AG09319 (cell line): ENCODE measurements at regions not wholly inside any gene's neighbourhood (a gene's known extent, or its start where the extent isn't known, plus 50 kb on each side); places are given as distances from the start of the nearest gene placed in this dataset.

ENCODE experiments used
- DNase-seq: peaks from one replicate; pipeline ENCODE4 v3.0.0-alpha.2; 2010; ENCODE audit warnings: low read depth; ENCODE audit errors: extremely low read depth
- TF ChIP-seq, protein P1 (sequence below): IDR thresholded peaks from 2 replicates; pipeline ENCODE4 v1.5.1; 2011; ENCODE audit warnings: low read depth, mild to moderate bottlenecking, inconsistent platforms, low read length, moderate library complexity

GRCh38 chr11:15758857-15759465 lies 597.4 kb downstream of the SOX6 start:
- no peak for DNase-seq
- TF ChIP-seq, protein P1, sequence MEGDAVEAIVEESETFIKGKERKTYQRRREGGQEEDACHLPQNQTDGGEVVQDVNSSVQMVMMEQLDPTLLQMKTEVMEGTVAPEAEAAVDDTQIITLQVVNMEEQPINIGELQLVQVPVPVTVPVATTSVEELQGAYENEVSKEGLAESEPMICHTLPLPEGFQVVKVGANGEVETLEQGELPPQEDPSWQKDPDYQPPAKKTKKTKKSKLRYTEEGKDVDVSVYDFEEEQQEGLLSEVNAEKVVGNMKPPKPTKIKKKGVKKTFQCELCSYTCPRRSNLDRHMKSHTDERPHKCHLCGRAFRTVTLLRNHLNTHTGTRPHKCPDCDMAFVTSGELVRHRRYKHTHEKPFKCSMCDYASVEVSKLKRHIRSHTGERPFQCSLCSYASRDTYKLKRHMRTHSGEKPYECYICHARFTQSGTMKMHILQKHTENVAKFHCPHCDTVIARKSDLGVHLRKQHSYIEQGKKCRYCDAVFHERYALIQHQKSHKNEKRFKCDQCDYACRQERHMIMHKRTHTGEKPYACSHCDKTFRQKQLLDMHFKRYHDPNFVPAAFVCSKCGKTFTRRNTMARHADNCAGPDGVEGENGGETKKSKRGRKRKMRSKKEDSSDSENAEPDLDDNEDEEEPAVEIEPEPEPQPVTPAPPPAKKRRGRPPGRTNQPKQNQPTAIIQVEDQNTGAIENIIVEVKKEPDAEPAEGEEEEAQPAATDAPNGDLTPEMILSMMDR: no peak

DNA sequence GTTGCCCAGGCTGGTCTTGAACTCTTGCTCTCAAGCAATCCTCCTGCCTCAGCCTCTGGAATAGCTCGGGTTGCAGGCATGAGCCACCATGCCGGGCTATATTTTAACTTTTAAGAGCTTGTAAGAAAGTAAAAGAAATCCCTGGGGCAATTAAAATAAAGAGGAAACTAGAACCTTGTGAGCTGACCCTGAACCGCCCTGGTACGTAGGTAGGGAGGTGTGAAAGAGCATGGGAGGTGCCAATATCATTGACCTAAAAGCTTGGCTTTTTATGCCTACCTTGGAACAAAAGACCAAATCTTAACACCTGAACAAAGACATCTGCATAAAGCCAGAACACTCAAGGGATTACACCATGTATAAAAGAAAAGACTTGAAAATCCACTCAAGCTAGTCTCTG lies 595.1 kb downstream of the SOX6 start:
- TF ChIP-seq, protein P1: no peak
- DNase-seq: no peak

- TF ChIP-seq, protein P1: no peak
- no peak for DNase-seq
Observed at GRCh38 chr11:15764326-15764725, 592.0 kb downstream of the SOX6 start.

- TF ChIP-seq, protein P1: no peak
- no peak for DNase-seq
Observed at GRCh38 chr11:15764948-15765347, 591.4 kb downstream of the SOX6 start.

DNA sequence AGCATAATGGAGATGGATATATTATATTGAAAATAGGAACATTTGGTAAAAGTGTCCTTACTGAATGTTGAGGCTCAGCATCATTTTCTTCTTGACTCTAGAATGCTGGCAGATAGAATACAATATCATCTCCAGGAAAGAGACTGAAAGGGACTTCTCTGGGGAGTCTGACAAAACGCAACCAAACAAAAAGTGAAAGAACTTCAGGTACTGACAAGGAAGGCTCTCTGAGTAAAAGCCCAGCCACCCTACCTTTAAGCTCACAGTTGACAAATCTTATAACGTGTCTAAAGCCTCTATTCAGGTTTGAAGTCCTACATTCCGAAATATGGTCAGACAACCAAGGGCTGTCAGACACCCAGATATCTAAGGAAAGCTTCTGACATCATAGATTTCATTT lies 590.8 kb downstream of the SOX6 start:
- DNase-seq: no peak
- TF ChIP-seq, protein P1: no peak

DNA sequence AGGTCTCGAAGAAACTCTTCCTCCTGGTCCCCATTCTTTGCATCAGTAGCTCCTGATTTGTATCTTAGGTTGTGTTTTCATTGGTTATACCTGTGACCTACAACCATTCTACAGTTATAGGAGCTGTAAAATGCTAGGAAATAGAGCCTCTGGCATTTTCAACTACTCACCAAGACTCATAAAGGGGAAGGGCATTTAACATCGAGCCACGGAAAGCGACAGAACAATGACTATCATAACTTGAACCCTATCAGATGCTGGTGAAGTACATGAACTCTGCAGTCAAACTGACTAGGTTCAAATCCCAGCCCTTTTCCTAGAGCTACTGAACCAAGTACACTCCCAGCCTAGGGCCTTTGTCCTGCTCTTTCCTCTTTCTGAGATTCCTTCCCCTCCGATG lies 588.0 kb downstream of the SOX6 start:
- no peak for DNase-seq
- TF ChIP-seq, protein P1: no peak

GRCh38 chr11:15769203-15769602 lies 587.1 kb downstream of the SOX6 start:
- DNase-seq: no peak
- TF ChIP-seq, protein P1: no peak
